Stomach (tissue), 4 donors: ENCODE measurements at regions not wholly inside any gene's neighbourhood (a gene's known extent, or its start where the extent isn't known, plus 50 kb on each side); places are given as distances from the start of the nearest gene placed in this dataset.

Experiments used
- CTCF ChIP-seq, 7 experiments: fragments of 450-650 bp in 4 of 7; fragments of 200-600 bp in 3 of 7; sonication (generic) in 3 of 7; IDR thresholded peaks; one replicate each; pipeline ENCODE4 v1.5.1; 2016 to 2019; ENCODE audit warnings: antibody characterized with exemption in 7 of 7, control low read depth in 2 of 7, mild to moderate bottlenecking in 1 of 7
- POLR2AphosphoS5 ChIP-seq, 3 donors: sonication (generic); formaldehyde crosslinking; IDR thresholded peaks; one replicate each; pipeline ENCODE4 v1.6.1; 2016; ENCODE audit warnings: antibody characterized with exemption in 3 of 3

DNA sequence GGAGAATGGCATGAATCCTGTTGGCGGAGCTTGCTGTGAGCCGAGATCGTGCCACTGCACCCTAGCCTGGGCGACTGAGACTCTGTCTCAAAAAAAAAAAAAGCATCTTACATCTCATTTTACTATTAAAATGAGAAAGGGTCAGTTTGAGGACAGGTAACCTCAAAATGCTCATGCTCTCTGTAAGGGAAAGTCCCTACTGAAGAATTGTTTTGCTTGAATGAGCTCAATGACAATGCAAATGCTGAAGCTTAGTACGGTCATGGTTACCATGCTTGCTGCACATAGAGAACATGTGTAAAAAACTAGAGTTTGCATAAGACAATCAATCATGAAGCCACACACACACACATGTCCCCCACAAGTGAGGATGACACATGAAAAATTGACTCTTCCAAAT lies 541.8 kb upstream of the AMELY start:
- TF ChIP-seq CTCF (IDR thresholded peaks at IDR 0.05) (no peak), POLR2AphosphoS5 (IDR thresholded peaks at IDR 0.05) (no peak)
